ENCODE measurements at regions not wholly inside any gene's neighbourhood (a gene's known extent, or its start where the extent isn't known, plus 50 kb on each side); places are given as distances from the start of the nearest gene placed in this dataset.

- TF ChIP-seq CTCF (IDR thresholded peaks at IDR 0.05; ENCODE audit: insufficient read depth, low read length, poor library complexity, severe bottlenecking) = no peak
- Histone ChIP-seq H3K27me3 (replicated peaks; ENCODE audit: control insufficient read depth, insufficient read depth, low read length) (no peaks in the 10 kb centered on the region), H3K36me3 (ENCODE audit: control insufficient read depth, insufficient read depth, low read length) (no peaks in the 10 kb centered on the region), H3K4me3 (replicated peaks; ENCODE audit: low read depth, low read length) (no peak overlapping the region)
- no peak for DNase-seq (ENCODE audit: extremely low read depth, insufficient read length)
These were observed 1338.9 kb downstream of the MAT2B start for GRCh38 chr5:164844348-164844747.

GRCh38 chr5:164860896-164861295 is 1355.5 kb downstream of the MAT2B start:
- DNase-seq (ENCODE audit: extremely low read depth, insufficient read length) = no peak
- no peak for TF ChIP-seq CTCF (IDR thresholded peaks at IDR 0.05; ENCODE audit: insufficient read depth, low read length, poor library complexity, severe bottlenecking)
- Histone ChIP-seq H3K4me3 (replicated peaks; ENCODE audit: low read depth, low read length) (no peak overlapping the region), H3K36me3 (ENCODE audit: control insufficient read depth, insufficient read depth, low read length) (no peaks in the 10 kb centered on the region), H3K27me3 (replicated peaks; ENCODE audit: control insufficient read depth, insufficient read depth, low read length) (no peaks in the 10 kb centered on the region)

- DNase-seq (ENCODE audit: extremely low read depth, insufficient read length) = no peak
- no peak for TF ChIP-seq CTCF (IDR thresholded peaks at IDR 0.05; ENCODE audit: insufficient read depth, low read length, poor library complexity, severe bottlenecking)
- H3K36me3 ChIP-seq (ENCODE audit: control insufficient read depth, insufficient read depth, low read length) = no peaks in the 10 kb centered on the region
- H3K27me3 ChIP-seq (replicated peaks; ENCODE audit: control insufficient read depth, insufficient read depth, low read length) = no peaks in the 10 kb centered on the region
- no peak overlapping the region for H3K4me3 ChIP-seq (replicated peaks; ENCODE audit: low read depth, low read length)
These were observed 1356.2 kb downstream of the MAT2B start for GRCh38 chr5:164861610-164862009.

GRCh38 chr5:164868761-164869160 is 1363.3 kb downstream of the MAT2B start:
- peak; percentile 5 for DNase-seq (ENCODE audit: extremely low read depth, insufficient read length)
- H3K4me3 ChIP-seq (replicated peaks; ENCODE audit: low read depth, low read length) = no peak overlapping the region
- no peaks in the 10 kb centered on the region for H3K27me3 ChIP-seq (replicated peaks; ENCODE audit: control insufficient read depth, insufficient read depth, low read length)
- H3K36me3 ChIP-seq (ENCODE audit: control insufficient read depth, insufficient read depth, low read length) = no peaks in the 10 kb centered on the region
- TF ChIP-seq CTCF (IDR thresholded peaks at IDR 0.05; ENCODE audit: insufficient read depth, low read length, poor library complexity, severe bottlenecking) = no peak

- TF ChIP-seq CTCF (IDR thresholded peaks at IDR 0.05; ENCODE audit: insufficient read depth, low read length, poor library complexity, severe bottlenecking) = no peak
- Histone ChIP-seq H3K4me3 (replicated peaks; ENCODE audit: low read depth, low read length) (no peak overlapping the region), H3K27me3 (replicated peaks; ENCODE audit: control insufficient read depth, insufficient read depth, low read length) (no peaks in the 10 kb centered on the region), H3K36me3 (ENCODE audit: control insufficient read depth, insufficient read depth, low read length) (no peaks in the 10 kb centered on the region)
- DNase-seq (ENCODE audit: extremely low read depth, insufficient read length) = no peak
These were observed 1363.9 kb downstream of the MAT2B start for GRCh38 chr5:164869325-164869724.

- H3K36me3 ChIP-seq (ENCODE audit: control insufficient read depth, insufficient read depth, low read length) = no peaks in the 10 kb centered on the region
- no peak for DNase-seq (ENCODE audit: extremely low read depth, insufficient read length)
- H3K27me3 ChIP-seq (replicated peaks; ENCODE audit: control insufficient read depth, insufficient read depth, low read length) = no peaks in the 10 kb centered on the region
- no peak for TF ChIP-seq CTCF (IDR thresholded peaks at IDR 0.05; ENCODE audit: insufficient read depth, low read length, poor library complexity, severe bottlenecking)
- no peak overlapping the region for H3K4me3 ChIP-seq (replicated peaks; ENCODE audit: low read depth, low read length)
These were observed 1371.4 kb downstream of the MAT2B start for GRCh38 chr5:164876793-164877192.
